RPMI8226 (cell line): ENCODE measurements at regions not wholly inside any gene's neighbourhood (a gene's known extent, or its start where the extent isn't known, plus 50 kb on each side); places are given as distances from the start of the nearest gene placed in this dataset.

ENCODE experiments used
- DNase-seq: peaks from one replicate; pipeline ENCODE4 v3.0.0-alpha.2; 2015

DNA sequence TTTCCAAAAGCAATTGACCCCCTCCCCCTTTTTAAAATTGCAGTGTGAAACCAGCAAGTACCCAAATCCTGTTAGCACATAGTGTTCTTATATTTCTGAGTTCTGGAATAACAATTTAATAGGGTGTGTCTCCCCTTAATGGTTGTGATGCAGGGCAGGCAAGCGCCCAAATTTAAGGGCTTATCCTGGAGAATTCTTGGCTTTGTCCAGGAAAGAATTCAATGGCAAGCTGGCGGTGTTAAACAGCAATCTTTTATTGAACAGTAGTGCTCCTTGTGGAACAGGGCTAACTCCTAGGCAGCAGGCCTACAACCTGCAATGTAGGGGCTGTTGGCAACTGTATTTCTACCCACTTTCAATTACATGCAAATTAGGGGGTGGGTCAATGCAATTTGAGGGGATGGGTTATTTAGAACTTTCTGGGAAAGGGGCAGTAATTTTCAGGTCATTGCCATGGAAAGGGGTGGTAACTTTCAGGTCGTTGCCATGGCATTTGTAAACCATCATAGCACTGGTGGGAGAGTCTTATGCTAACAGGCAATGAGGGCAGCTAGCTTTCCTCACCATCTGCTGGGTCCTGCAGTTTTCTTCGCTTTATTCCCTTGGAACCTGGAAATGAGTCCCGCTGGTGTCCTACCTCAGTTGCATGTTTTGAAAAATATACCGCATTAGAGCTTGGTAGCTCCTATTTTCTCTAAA, 149.0 kb upstream of the KCTD1 start:
- no peak for DNase-seq

DNA sequence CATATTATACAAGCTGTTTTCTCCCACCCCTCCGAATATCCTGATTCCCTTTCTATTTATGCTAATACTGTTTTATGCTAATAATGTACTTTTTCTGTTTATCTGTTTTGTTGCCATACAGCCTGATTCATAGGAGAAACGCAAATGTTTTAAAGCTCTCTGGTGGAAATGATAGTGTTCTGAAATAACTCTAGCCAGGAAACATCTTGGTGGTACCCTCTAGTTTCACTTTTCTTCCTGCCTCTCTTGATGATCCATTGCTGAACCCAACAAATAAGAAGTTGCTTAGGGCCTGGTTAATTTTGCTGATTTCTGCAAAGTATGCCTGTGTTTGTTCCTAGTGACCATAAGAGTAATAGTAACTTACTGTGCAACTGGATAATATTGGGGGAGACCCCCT, 148.4 kb upstream of the KCTD1 start:
- DNase-seq: no peak

- no peak for DNase-seq
Observed at GRCh38 chr18:26696308-26696707, 148.0 kb upstream of the KCTD1 start.

GRCh38 chr18:26689226-26689879, 141.0 kb upstream of the KCTD1 start:
- no peak for DNase-seq

DNA sequence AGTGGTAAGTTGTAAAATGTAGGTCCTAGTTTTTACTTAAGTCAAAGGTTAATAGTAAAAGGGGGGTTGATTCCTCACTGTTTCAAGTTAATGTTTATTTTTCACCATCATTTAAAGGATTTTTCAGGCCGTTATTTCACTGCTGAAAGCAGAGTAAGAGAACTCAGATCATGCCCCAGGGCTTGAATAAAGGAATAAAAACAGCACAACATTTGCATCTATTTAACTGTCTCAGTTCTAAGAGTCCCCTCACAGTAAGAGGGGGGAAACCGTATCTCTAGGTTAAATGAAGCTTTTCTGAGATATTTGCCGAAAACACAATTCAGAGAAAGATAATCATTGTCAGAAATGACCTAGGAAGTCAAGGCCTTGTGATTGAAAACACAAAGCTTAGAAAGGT, 138.2 kb upstream of the KCTD1 start:
- DNase-seq: no peak

DNA sequence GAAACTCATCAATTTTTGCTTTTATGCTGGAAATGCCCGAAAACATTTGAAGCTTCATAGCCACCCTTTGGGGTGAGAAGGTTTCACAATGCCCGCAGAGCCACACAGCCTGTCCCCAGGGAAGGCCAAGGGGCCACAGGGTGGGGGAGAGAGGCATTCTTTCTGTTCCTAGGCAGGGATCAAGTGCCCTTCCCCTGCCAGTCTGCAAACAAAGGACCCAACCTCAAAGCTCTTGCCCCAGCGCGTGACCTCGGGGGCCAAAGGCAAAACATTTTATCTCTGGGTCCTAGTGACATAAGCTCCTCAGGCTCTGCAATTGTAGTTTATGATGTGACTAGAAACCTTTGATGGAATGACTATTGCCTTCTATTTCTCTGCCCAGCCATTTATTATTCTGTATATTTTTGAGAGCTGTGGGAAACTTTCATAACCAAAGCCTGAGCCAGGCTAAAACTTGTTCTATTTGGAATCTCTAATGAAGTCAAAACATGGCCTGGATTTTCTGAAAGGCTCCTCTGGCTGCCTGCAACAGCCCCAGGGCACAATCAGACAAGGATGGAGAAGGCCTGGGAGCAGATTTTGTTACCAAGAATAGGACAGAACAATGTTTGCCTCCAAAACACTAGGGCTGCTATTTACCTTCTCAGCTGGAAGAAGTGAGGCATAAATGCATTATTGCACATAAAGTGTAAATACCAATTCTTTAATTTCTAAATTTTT, 137.2 kb upstream of the KCTD1 start:
- DNase-seq: no peak

GRCh38 chr18:26677957-26678356, 129.6 kb upstream of the KCTD1 start:
- DNase-seq: no peak

DNA sequence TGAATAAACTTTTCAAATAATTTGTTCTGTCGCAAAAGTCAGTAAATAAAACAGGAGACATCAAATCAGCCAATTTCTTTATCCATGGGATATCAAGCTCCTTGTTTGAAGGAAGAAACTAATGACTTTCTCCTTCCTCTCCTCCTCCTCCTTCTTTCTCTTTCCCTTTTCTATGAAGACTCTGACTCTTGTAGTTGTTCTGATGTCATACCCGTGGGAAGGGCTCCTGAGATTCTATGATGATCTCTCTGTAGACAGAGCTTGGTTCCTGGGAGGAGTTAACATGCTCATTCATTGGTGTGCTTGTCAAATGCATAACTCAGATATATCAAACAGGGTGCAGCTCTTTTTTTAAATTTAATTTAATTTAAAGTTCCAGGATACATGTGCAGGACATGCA, 118.7 kb upstream of the KCTD1 start:
- DNase-seq: no peak

DNA sequence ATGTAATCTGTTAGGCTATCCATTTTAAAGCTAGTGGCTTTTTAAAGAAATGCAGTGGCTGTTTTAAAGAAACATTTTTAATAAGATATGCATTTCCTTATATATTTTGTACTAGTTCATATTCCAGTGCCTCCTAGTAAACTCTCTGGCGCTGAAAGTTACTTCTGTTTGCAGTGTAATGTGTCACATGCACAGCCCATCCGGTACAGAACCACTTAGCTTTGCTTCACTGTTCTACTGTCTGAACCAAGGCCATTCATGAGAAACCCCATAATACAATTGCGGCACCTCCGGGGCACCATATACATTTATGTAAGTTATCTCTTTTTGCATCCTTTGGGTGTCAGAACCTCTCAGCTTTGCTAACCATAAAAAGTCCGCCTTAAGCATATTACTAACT, 114.6 kb upstream of the KCTD1 start:
- DNase-seq: no peak

DNA sequence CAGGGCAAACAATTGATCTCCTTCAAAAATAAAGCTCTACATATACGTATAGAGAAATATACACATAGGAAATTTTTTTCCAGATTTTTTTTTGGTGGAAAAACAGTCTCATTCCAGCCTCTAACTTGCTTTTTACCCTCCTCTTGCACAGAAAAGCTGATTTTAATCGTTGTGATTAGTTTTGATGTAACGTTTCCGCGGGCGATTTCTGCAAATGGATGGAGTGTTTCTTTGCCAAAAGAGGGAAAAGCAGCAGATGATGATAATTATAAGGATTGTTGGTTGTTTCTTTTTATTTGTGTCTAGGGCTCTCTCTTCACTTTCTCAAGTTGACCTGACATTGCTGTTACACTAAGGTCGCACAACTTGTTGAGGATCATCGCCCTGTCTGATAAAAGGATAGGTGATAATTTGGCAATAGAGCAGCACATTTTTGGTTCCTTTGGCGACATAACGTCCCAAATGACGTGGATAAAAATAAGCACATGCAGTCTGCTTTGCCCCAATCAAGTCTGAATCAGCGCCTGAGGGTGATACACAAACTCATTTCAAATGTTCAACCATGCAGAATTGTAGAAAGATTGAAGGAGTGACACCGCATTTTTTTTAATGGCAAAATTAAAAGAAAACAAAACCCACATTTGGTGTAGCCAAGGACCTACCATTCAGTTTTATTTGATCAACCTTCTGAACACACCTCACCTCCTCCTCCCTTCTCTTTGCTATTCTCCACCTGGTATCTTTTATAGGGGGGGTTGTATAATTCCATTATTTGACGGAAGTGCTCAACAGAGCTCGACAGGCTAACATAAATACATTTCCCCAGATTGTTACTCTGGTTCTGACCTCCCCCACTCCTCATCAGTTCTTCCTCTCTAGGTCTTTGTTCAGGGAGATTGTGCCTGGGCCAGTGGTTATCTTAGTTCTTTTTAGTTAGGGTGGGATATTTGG, 109.6 kb upstream of the KCTD1 start:
- DNase-seq: no peak

- DNase-seq: peak; percentile 36
Observed at GRCh38 chr18:26656944-26657536, 108.7 kb upstream of the KCTD1 start.

GRCh38 chr18:26656431-26656943, 108.1 kb upstream of the KCTD1 start:
- DNase-seq: no peak

GRCh38 chr18:26655525-26656430, 107.4 kb upstream of the KCTD1 start:
- DNase-seq: peak; percentile 13

DNA sequence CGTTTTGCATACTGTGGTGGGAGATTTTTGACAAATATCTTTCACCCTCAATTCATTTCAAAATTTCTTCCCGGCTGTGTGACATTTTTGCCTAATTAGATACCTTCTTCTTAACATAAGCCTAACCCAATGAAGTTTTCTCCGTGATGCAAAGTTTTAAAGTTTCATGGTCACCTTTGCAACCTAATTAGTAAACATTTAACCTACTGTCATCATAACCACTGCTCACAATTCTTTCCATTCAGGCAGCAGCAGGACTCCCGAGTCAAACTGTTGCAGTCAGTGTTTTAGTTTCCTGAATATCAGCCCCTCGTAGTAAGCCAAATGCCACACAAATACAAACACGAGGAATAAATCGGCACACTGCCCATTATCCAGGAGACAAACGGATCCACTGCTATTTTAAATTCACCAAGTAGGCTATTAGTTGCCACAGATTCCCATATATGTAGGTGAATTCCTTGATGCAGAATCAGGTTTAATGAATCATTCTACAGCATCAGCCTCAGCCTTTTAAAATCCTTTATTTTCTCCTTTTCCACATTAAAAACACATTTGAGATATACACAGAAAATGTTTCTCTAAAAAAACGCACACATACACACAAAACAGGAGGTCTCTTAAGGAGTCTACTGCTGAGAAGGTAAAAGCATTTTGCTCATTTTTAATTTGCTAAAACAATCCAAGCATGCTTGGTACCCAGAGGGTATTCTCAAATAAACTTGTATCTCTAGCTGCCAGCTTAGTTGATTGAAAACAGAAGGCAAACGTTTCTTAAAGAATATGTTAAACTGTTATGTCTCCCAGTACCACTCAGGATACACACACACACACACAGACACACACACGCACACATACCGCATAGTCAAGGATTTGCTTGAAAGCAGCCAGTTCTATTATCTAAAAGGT, 106.5 kb upstream of the KCTD1 start:
- no peak for DNase-seq

DNA sequence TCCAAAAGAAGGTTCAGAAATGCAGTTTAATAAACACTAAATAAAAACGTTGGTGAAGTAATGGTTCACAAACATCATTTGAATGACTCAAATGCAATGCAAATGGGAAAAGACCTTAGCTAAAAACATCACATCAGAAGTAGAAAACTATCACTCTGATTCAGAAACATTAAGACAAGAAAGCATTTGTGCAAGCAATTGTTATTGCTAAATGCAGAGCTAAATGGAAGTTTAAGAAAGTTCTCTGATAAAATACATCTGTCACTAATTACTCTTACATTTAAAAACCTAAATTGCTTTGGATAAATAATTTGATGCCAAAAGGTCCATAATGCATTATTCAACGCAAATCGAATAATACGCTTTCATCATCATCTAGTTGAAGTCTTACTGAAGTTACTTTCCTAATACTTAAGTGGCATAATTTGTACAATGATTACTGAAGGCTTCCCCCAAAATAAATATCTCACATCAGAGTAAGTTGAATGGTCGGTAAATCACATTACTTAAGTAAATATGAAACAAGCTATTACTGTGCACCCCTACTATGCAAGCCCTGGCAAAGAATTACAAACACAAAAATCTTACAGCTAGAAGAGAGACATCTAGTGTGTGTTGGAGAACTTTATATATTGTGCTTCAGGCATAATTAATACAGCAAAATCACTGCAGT, 105.7 kb upstream of the KCTD1 start:
- no peak for DNase-seq

- no peak for DNase-seq
Observed at GRCh38 chr18:26652501-26652900, 104.1 kb upstream of the KCTD1 start.

DNA sequence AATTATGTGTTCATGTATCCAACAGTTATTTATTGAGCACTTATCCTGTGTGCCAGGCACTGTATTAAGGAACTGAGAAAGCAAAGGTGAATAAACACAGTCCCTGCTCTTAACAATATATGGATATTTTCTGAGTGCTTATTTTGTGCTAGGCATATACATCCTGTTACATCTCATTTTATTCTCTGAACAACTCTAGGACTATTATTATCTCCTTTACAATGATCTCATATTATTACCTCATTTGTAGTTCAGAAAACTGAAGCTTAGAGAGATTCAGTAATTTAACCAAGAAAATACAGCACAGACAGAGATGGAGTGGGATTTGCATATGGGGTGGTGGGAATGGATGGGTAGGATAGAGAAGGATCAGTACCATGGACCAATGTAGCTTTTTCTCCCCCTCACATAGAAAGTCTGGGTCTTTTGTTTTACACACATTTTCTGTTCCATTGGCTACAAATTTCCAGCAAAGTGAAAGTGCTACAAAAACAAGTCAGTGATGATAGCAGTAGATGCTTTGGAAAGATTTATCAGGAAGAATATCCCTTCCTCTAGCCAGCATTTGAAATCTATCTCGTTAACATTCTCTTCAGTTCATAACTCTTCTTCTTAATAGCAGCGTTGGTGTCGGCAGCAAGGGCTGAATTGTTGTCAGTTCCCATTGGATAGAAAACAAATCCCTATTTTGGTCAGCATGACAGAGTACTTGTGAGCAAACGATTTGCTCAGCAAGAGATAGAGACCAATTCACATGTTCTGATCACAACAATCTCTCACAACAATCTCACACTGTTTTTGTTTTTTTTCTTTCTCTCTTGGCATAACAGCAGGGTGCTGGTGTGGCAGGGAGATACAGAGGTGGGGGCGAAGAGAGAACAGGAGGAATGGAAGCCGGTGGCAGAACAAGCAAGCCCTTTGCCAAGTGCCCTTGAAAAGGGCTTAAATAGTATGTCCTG, 102.2 kb upstream of the KCTD1 start:
- DNase-seq: no peak

DNA sequence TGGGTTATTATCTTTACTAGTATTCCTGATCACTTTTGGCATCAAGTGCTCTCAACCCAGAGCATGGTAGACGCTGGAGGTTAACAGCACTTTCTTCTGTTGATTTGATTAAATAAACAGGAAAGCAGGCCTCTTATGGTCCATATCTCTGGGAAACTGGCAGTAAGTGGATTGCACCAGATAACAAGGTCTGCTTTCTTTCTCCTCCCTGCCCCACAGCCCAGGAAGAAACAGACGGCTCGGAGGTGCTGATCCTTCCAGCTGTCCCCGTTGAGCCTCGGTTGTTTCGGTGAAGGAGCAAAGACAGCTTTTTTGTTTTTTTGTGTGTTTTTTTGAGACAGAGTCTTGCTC, 100.8 kb upstream of the KCTD1 start:
- DNase-seq: no peak
